ENCODE measurements at regions not wholly inside any gene's neighbourhood (a gene's known extent, or its start where the extent isn't known, plus 50 kb on each side); places are given as distances from the start of the nearest gene placed in this dataset.

- no peak for TF ChIP-seq CTCF (IDR thresholded peaks at IDR 0.05; ENCODE audit: insufficient read depth, low read length)
- no peak for TF ChIP-seq POLR2AphosphoS5 (IDR thresholded peaks at IDR 0.05; ENCODE audit: low read depth)
- TF ChIP-seq, protein P1, sequence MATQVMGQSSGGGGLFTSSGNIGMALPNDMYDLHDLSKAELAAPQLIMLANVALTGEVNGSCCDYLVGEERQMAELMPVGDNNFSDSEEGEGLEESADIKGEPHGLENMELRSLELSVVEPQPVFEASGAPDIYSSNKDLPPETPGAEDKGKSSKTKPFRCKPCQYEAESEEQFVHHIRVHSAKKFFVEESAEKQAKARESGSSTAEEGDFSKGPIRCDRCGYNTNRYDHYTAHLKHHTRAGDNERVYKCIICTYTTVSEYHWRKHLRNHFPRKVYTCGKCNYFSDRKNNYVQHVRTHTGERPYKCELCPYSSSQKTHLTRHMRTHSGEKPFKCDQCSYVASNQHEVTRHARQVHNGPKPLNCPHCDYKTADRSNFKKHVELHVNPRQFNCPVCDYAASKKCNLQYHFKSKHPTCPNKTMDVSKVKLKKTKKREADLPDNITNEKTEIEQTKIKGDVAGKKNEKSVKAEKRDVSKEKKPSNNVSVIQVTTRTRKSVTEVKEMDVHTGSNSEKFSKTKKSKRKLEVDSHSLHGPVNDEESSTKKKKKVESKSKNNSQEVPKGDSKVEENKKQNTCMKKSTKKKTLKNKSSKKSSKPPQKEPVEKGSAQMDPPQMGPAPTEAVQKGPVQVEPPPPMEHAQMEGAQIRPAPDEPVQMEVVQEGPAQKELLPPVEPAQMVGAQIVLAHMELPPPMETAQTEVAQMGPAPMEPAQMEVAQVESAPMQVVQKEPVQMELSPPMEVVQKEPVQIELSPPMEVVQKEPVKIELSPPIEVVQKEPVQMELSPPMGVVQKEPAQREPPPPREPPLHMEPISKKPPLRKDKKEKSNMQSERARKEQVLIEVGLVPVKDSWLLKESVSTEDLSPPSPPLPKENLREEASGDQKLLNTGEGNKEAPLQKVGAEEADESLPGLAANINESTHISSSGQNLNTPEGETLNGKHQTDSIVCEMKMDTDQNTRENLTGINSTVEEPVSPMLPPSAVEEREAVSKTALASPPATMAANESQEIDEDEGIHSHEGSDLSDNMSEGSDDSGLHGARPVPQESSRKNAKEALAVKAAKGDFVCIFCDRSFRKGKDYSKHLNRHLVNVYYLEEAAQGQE (IDR thresholded peaks at IDR 0.05; ENCODE audit: insufficient replicate concordance, low read depth): no peak
- TF ChIP-seq GABPA (IDR thresholded peaks at IDR 0.05; ENCODE audit: low read depth): no peak
- no peak for TF ChIP-seq SPI1 (IDR thresholded peaks at IDR 0.05; ENCODE audit: borderline replicate concordance, low read depth)
Observed at GRCh38 chr5:16995372-16995771, 59.3 kb upstream of the MYO10 start.

Measured in HL-60 (cell line).